Trophoblast cell (in vitro differentiated cells and primary cell): ENCODE measurements at regions not wholly inside any gene's neighbourhood (a gene's known extent, or its start where the extent isn't known, plus 50 kb on each side); places are given as distances from the start of the nearest gene placed in this dataset.
A peak's percentile ranks its signal among the peaks of the same experiment; 100 is the strongest.
"Not testable (repeated sequence)": the region's sequence is repeated elsewhere in the genome, so short reads cannot be mapped to it uniquely, and the experiment has no call there.

Experiments used
- DNase-seq, 2 donors: peaks; one replicate each; pipeline ENCODE4 v3.0.0-alpha.2; 2016
- H2AFZ ChIP-seq: 2 replicates; pipeline ENCODE4 v1.6.1; 2013; ENCODE audit warnings: low read length, moderate library complexity, mild to moderate bottlenecking; ENCODE audit not compliant: insufficient read depth, poor library complexity
- H2AK5ac ChIP-seq: 2 replicates; pipeline ENCODE4 v1.6.1; 2013; ENCODE audit warnings: mild to moderate bottlenecking, low read length
- H2BK120ac ChIP-seq: 2 replicates; pipeline ENCODE4 v1.6.1; 2013; ENCODE audit warnings: low read length, mild to moderate bottlenecking, moderate library complexity; ENCODE audit not compliant: insufficient read depth, poor library complexity
- H2BK12ac ChIP-seq: 2 replicates; pipeline ENCODE4 v1.6.1; 2013; ENCODE audit warnings: mild to moderate bottlenecking, low read length, moderate library complexity
- H2BK5ac ChIP-seq: 2 replicates; pipeline ENCODE4 v1.6.1; 2013; ENCODE audit warnings: low read length, low read depth, moderate library complexity, mild to moderate bottlenecking; ENCODE audit not compliant: poor library complexity
- H3K14ac ChIP-seq: 2 replicates; pipeline ENCODE4 v1.6.1; 2013; ENCODE audit warnings: mild to moderate bottlenecking, low read length
- H3K18ac ChIP-seq: 2 replicates; pipeline ENCODE4 v1.6.1; 2013; ENCODE audit warnings: mild to moderate bottlenecking, low read length
- H3K23ac ChIP-seq: 2 replicates; pipeline ENCODE4 v1.6.1; 2013; ENCODE audit warnings: low read length
- H3K27ac ChIP-seq: 2 replicates; pipeline ENCODE4 v1.5.1; 2013; ENCODE audit warnings: low read depth, mild to moderate bottlenecking, inconsistent platforms, low read length, moderate library complexity
- H3K27me3 ChIP-seq: 2 replicates; pipeline ENCODE4 v1.6.1; 2013; ENCODE audit warnings: inconsistent platforms, mild to moderate bottlenecking, low read length, moderate library complexity; ENCODE audit not compliant: insufficient read depth
- H3K36me3 ChIP-seq, 2 experiments: 1 replicate in 1 of 2; 2 replicates in 1 of 2; pipeline ENCODE4 v1.6.1; 2013; ENCODE audit warnings: low read length in 2 of 2, mild to moderate bottlenecking in 2 of 2, moderate library complexity in 1 of 2; ENCODE audit not compliant: insufficient read depth in 2 of 2, control insufficient read depth in 1 of 2
- H3K4ac ChIP-seq: 2 replicates; pipeline ENCODE4 v1.6.1; 2013; ENCODE audit warnings: low read depth, mild to moderate bottlenecking, low read length, moderate library complexity
- H3K4me1 ChIP-seq, 2 experiments: 1 replicate in 1 of 2; 2 replicates in 1 of 2; pipeline ENCODE4 v1.6.1; 2013; ENCODE audit warnings: low read length in 2 of 2, mild to moderate bottlenecking in 2 of 2, moderate library complexity in 1 of 2; ENCODE audit not compliant: insufficient read depth in 2 of 2, control insufficient read depth in 1 of 2
- H3K4me2 ChIP-seq: 2 replicates; pipeline ENCODE4 v1.6.1; 2013; ENCODE audit warnings: inconsistent platforms, mild to moderate bottlenecking, low read length, moderate library complexity
- H3K4me3 ChIP-seq: 2 replicates; pipeline ENCODE4 v1.5.1; 2013; ENCODE audit warnings: mild to moderate bottlenecking, low read depth, low read length, inconsistent platforms
- H3K79me1 ChIP-seq: one replicate; pipeline ENCODE4 v1.6.1; 2013; ENCODE audit warnings: low read length
- H3K79me2 ChIP-seq: 2 replicates; pipeline ENCODE4 v1.6.1; 2013; ENCODE audit warnings: low read length, mild to moderate bottlenecking; ENCODE audit not compliant: control insufficient read depth, insufficient read depth, poor library complexity
- H3K9ac ChIP-seq: 2 replicates; pipeline ENCODE4 v1.6.1; 2013; ENCODE audit warnings: mild to moderate bottlenecking, low read length
- H3K9me3 ChIP-seq: 2 replicates; pipeline ENCODE4 v1.6.1; 2013; ENCODE audit warnings: low read depth, mild to moderate bottlenecking, control low read depth, inconsistent platforms, low read length; ENCODE audit not compliant: insufficient read depth
- H4K12ac ChIP-seq: 2 replicates; pipeline ENCODE4 v1.6.1; 2013; ENCODE audit warnings: low read depth, mild to moderate bottlenecking, low read length, moderate library complexity
- H4K8ac ChIP-seq: 2 replicates; pipeline ENCODE4 v1.6.1; 2013; ENCODE audit warnings: low read depth, mild to moderate bottlenecking, low read length, moderate library complexity
- H4K91ac ChIP-seq: one replicate; pipeline ENCODE4 v1.6.1; 2013; ENCODE audit warnings: low read depth, mild to moderate bottlenecking, low read length, moderate library complexity
- WGBS: extraction: QIAGEN DNeasy Blood & Tissue Kit; methylation state at CpG from one replicate; pipeline ENCODE4 v1.1.7; 2013; ENCODE audit warnings: missing lambda C conversion rate; ENCODE audit not compliant: insufficient read length, insufficient coverage; ENCODE audit errors: extremely low coverage; 5-methylcytosine and 5-hydroxymethylcytosine counted together

- not testable (repeated sequence) for H2BK12ac ChIP-seq, H3K79me1 ChIP-seq, DNase-seq, H4K91ac ChIP-seq, H4K8ac ChIP-seq, H3K23ac ChIP-seq, H2AK5ac ChIP-seq, H2BK120ac ChIP-seq, H3K18ac ChIP-seq, H3K4me1 ChIP-seq, H2BK5ac ChIP-seq, H3K4me2 ChIP-seq, H3K79me2 ChIP-seq, H3K36me3 ChIP-seq, H2AFZ ChIP-seq, H3K27ac ChIP-seq, H3K9me3 ChIP-seq, H3K14ac ChIP-seq, H3K27me3 ChIP-seq, H4K12ac ChIP-seq, H3K4ac ChIP-seq, H3K4me3 ChIP-seq
- WGBS = no CpG with 5 or more reads among the region's 1 CpG
- H3K9ac ChIP-seq = peak overlapping the region; percentile 72
Observed at GRCh38 chr1:170427002-170427401, 105.0 kb upstream of the GORAB start.

- no peak overlapping the region for H2AK5ac ChIP-seq
- H3K27ac ChIP-seq = no peak overlapping the region
- no peak overlapping the region for H4K91ac ChIP-seq
- no peaks in the 10 kb centered on the region for H3K9me3 ChIP-seq
- H2BK5ac ChIP-seq = no peak overlapping the region
- no peak overlapping the region for H4K12ac ChIP-seq
- H2BK120ac ChIP-seq = no peak overlapping the region
- H2BK12ac ChIP-seq = no peak overlapping the region
- H4K8ac ChIP-seq = no peak overlapping the region
- no peak for DNase-seq
- H3K4me1 ChIP-seq = no peaks in the 10 kb centered on the region
- H2AFZ ChIP-seq = no peak overlapping the region
- no peak overlapping the region for H3K4ac ChIP-seq
- H3K36me3 ChIP-seq = no peaks in the 10 kb centered on the region
- H3K79me1 ChIP-seq = no peaks in the 10 kb centered on the region
- H3K9ac ChIP-seq = no peak overlapping the region
- no peak overlapping the region for H3K4me3 ChIP-seq
- no peak overlapping the region for H3K23ac ChIP-seq
- H3K14ac ChIP-seq = no peak overlapping the region
- no peak overlapping the region for H3K4me2 ChIP-seq
- no peak overlapping the region for H3K18ac ChIP-seq
- no CpG with 5 or more reads among the region's 3 CpGs for WGBS
- H3K79me2 ChIP-seq = no peaks in the 10 kb centered on the region
- no peaks in the 10 kb centered on the region for H3K27me3 ChIP-seq
Observed at GRCh38 chr1:170436928-170437327, 95.0 kb upstream of the GORAB start.

- no peak overlapping the region for H3K18ac ChIP-seq
- H3K14ac ChIP-seq = no peak overlapping the region
- H3K27me3 ChIP-seq = no peaks in the 10 kb centered on the region
- peak; percentile 51 to 91 for DNase-seq
- no peak overlapping the region for H3K4me2 ChIP-seq
- no peaks in the 10 kb centered on the region for H3K79me2 ChIP-seq
- H4K91ac ChIP-seq = no peak overlapping the region
- no peaks in the 10 kb centered on the region for H3K36me3 ChIP-seq
- WGBS = no CpG with 5 or more reads among the region's 3 CpGs
- H3K4ac ChIP-seq = no peak overlapping the region
- H2AFZ ChIP-seq = no peak overlapping the region
- H3K23ac ChIP-seq = no peak overlapping the region
- H3K79me1 ChIP-seq = no peaks in the 10 kb centered on the region
- no peak overlapping the region for H2BK5ac ChIP-seq
- H3K9ac ChIP-seq = no peak overlapping the region
- no peak overlapping the region for H3K4me3 ChIP-seq
- no peaks in the 10 kb centered on the region for H3K4me1 ChIP-seq
- H3K27ac ChIP-seq = no peak overlapping the region
- H2AK5ac ChIP-seq = no peak overlapping the region
- no peak overlapping the region for H4K12ac ChIP-seq
- no peak overlapping the region for H2BK12ac ChIP-seq
- H4K8ac ChIP-seq = no peak overlapping the region
- H2BK120ac ChIP-seq = no peak overlapping the region
- H3K9me3 ChIP-seq = no peaks in the 10 kb centered on the region
Observed at GRCh38 chr1:170445096-170445495, 86.9 kb upstream of the GORAB start.

GRCh38 chr1:170448661-170449158 lies 83.3 kb upstream of the GORAB start:
- Histone ChIP-seq H3K18ac (no peak overlapping the region), H2BK120ac (no peak overlapping the region), H4K91ac (no peak overlapping the region), H2BK5ac (no peak overlapping the region), H2BK12ac (no peak overlapping the region), H3K9me3 (no peaks in the 10 kb centered on the region), H3K27ac (no peak overlapping the region), H4K12ac (no peak overlapping the region), H3K23ac (no peak overlapping the region), H3K79me1 (no peaks in the 10 kb centered on the region), H3K79me2 (no peaks in the 10 kb centered on the region), H3K4ac (no peak overlapping the region), H3K36me3 (no peaks in the 10 kb centered on the region), H2AK5ac (no peak overlapping the region), H3K14ac (no peak overlapping the region), H3K27me3 (no peaks in the 10 kb centered on the region), H4K8ac (no peak overlapping the region), H3K4me1 (no peaks in the 10 kb centered on the region), H3K4me2 (no peak overlapping the region), H3K4me3 (no peak overlapping the region), H3K9ac (no peak overlapping the region), H2AFZ (no peak overlapping the region)
- DNase-seq = no peak
